Lower leg skin (tissue), 4 donors: ENCODE measurements at regions not wholly inside any gene's neighbourhood (a gene's known extent, or its start where the extent isn't known, plus 50 kb on each side); places are given as distances from the start of the nearest gene placed in this dataset.

Experiments used
- DNase-seq, 2 donors: peaks; one replicate each; pipeline ENCODE4 v3.0.0-alpha.2; 2019; ENCODE audit warnings: low spot score in 2 of 2
- H3K4me3 ChIP-seq: fragments of 200-600 bp; sonication (generic); 2 replicates; pipeline ENCODE4 v1.5.1; 2017; ENCODE audit warnings: mild to moderate bottlenecking, low read depth; ENCODE audit not compliant: poor library complexity, severe bottlenecking
- POLR2A ChIP-seq, 2 donors: fragments of 450-650 bp; IDR thresholded peaks; one replicate each; pipeline ENCODE4 v1.6.1; 2016 to 2017; ENCODE audit warnings: antibody characterized with exemption in 2 of 2, mild to moderate bottlenecking in 1 of 2, moderate library complexity in 1 of 2
- WGBS, 2 donors: methylation state at CpG; one replicate each; pipeline ENCODE4 v1.1.5; 2018; 5-methylcytosine and 5-hydroxymethylcytosine counted together
- intact Hi-C: fragments of 100-400 bp; cut with DNase I; formaldehyde crosslinking; loops from one replicate; pipeline ENCODE4 v1.15.0; 2023; ENCODE audit warnings: low total_unique reads
- TF ChIP-seq, protein P1 (sequence below), 3 donors: fragments of 450-650 bp; IDR thresholded peaks; one replicate each; pipeline ENCODE4 v1.5.1; 2016; ENCODE audit warnings: antibody characterized with exemption in 3 of 3, mild to moderate bottlenecking in 3 of 3, moderate library complexity in 2 of 3

DNA sequence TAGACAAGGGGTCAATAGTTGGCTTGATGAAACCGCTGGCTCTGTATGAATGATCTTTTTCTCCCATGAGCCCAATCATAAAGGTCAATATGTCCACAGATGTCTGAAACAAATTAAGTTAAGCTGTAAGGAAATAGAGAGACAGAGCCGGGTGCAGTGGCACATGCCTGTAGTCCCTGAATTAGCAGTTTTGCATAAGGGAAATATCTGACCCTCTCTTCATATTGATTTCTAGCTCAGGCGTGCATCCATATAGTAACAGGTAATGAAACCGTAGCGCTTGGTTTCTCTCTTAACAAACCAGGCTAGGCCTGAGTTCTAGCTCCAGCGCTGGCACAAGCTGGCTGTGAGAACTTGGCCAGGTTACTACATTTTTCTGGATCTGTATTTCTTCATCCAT is 118.1 kb upstream of the ERCC6L2 start:
- no peak overlapping the region for H3K4me3 ChIP-seq
- no peak for DNase-seq
- TF ChIP-seq, protein P1, sequence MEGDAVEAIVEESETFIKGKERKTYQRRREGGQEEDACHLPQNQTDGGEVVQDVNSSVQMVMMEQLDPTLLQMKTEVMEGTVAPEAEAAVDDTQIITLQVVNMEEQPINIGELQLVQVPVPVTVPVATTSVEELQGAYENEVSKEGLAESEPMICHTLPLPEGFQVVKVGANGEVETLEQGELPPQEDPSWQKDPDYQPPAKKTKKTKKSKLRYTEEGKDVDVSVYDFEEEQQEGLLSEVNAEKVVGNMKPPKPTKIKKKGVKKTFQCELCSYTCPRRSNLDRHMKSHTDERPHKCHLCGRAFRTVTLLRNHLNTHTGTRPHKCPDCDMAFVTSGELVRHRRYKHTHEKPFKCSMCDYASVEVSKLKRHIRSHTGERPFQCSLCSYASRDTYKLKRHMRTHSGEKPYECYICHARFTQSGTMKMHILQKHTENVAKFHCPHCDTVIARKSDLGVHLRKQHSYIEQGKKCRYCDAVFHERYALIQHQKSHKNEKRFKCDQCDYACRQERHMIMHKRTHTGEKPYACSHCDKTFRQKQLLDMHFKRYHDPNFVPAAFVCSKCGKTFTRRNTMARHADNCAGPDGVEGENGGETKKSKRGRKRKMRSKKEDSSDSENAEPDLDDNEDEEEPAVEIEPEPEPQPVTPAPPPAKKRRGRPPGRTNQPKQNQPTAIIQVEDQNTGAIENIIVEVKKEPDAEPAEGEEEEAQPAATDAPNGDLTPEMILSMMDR (IDR thresholded peaks at IDR 0.05): no peak
- no peak for TF ChIP-seq POLR2A (IDR thresholded peaks at IDR 0.05)
- 75 to 84% methylated on average over 6 of the region's 6 CpGs for WGBS, 2 donors
- intact Hi-C loops: no loop called here

DNA sequence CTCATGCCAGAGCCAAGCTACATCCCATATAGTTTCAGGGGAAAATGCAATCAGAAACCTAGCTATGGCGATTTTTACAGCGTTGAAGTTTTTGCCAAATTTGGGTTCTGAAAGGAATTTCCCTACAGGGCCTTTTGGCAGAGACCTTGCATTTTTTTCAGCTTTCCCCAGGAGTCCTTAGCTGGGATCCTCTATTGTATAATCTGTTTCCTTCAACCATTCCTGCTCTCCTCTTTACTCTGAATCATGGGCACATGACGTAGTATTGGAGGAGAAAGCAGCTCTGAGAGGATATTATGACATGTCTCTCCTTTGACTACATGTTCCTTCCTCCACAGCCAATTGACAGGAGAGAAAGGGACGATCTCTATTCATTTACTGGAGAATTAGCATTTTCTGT is 118.5 kb upstream of the ERCC6L2 start:
- TF ChIP-seq POLR2A (IDR thresholded peaks at IDR 0.05): no peak
- TF ChIP-seq, protein P1 (IDR thresholded peaks at IDR 0.05): no peak
- WGBS, 2 donors: 14 to 20% methylated on average over 4 of the region's 4 CpGs
- no peak for DNase-seq
- intact Hi-C loops: no loop called here
- no peak overlapping the region for H3K4me3 ChIP-seq

DNA sequence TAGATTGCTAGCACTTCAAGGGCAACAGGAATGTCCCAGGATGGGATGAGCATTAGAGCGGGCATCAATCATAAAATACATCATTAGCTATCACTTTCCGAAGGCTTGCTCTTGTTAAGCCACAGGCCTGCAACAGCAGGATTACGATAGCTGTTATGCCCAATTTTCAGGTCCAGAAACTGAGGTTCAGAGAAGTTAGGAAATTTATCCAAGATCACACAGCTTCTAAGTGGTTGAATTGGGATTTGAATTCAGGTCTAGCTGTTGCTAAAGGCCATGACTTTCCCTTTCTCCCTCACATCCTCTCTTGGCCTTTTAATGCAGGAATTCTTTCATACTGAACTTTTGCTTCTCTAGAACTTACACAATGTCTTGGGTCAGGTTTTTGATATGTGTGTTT is 119.4 kb upstream of the ERCC6L2 start:
- TF ChIP-seq, protein P1 (IDR thresholded peaks at IDR 0.05): no peak
- TF ChIP-seq POLR2A (IDR thresholded peaks at IDR 0.05): no peak
- 95 to 100% methylated on average over 3 of the region's 3 CpGs for WGBS, 2 donors
- intact Hi-C loops: no loop called here
- no peak overlapping the region for H3K4me3 ChIP-seq
- no peak for DNase-seq

DNA sequence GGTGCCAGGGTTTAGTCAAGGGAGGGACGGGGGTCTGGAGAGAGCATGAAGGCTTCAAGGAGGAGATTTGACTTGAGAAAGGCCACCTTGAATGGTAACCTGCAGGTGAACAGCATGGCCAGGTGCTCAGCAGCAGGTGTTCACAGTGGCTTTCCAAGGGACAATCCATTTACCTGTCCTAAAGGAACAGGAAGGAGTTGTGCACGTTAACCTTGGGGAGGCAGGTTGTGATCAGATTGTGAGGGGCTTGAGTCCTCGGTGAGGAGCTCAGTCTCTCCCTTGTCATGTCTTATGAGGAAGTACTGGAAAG is 120.1 kb upstream of the ERCC6L2 start:
- WGBS, 2 donors: 88 to 93% methylated on average over 3 of the region's 3 CpGs
- intact Hi-C loops: no loop called here
- H3K4me3 ChIP-seq: no peak overlapping the region
- no peak for DNase-seq
- TF ChIP-seq POLR2A (IDR thresholded peaks at IDR 0.05): no peak
- TF ChIP-seq, protein P1 (IDR thresholded peaks at IDR 0.05): no peak

DNA sequence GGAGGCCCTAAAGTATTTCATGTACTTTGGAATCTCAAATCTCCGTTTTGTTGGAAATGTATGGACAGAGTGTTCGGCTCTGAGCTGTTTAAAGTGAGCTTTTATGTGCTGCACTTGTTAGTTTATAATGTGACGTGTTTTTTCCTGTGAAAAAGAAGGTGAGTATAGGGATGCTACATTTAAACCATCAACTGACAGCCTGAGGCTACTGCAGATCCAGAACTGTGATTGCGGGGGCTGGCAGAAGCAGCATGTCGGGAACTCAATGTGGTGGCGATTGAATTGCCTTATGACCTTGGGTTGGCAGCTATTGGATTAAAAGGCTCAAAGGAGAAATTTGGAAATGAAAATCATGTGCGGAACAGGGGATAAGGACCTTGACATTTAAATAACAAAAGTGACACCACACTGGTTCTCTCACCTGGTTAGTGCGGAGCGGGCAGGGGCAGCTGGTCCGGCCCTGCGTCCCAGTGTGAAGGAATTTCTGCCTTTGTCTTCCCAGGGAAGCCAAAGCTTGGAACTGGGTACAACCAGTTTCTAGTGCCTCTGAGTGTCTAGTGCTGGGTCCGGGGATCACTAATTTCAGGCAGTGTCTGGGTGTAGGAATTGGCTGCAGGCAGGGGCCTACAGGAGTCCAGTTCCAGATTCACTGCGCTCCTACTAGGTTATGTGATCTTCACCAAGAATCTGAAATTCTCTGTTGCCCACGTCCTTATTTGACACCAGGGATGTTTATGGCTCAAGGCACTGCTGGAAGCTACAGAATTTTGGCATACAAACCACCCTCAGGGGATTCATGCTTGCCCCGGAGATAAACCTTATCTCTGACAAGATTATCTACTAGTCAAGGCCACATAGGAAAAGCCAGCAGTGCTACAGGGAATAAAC is 120.7 kb upstream of the ERCC6L2 start:
- TF ChIP-seq, protein P1 (IDR thresholded peaks at IDR 0.05): no peak
- no peak for TF ChIP-seq POLR2A (IDR thresholded peaks at IDR 0.05)
- DNase-seq: no peak
- 83 to 92% methylated on average over 15 of the region's 15 CpGs for WGBS, 2 donors
- intact Hi-C loops: no loop called here
- no peak overlapping the region for H3K4me3 ChIP-seq
